CD14-positive monocyte (primary cell): ENCODE measurements at regions not wholly inside any gene's neighbourhood (a gene's known extent, or its start where the extent isn't known, plus 50 kb on each side); places are given as distances from the start of the nearest gene placed in this dataset.

Source experiments
- DNase-seq, 3 donors: peaks; one replicate each; pipeline ENCODE4 v3.0.0-alpha.2; 2011 to 2022
- H2AFZ ChIP-seq: 2 replicates; pipeline ENCODE4 v1.6.0; 2012; ENCODE audit warnings: mild to moderate bottlenecking, low read depth, low read length, inconsistent platforms; ENCODE audit not compliant: insufficient read depth, poor library complexity, severe bottlenecking
- H3K27ac ChIP-seq, 2 donors: 1 replicate in 1 of 2; 2 replicates in 1 of 2; pipeline ENCODE4 v1.5.1; 2012 to 2013; ENCODE audit warnings: low read length in 2 of 2, control low read depth in 1 of 2, inconsistent platforms in 1 of 2, low read depth in 1 of 2, mild to moderate bottlenecking in 1 of 2
- H3K27me3 ChIP-seq, 2 donors: one replicate each; pipeline versions ENCODE4 v1.6.0 to v1.6.1; 2011 to 2013; ENCODE audit warnings: low read length in 2 of 2; ENCODE audit not compliant: control insufficient read depth in 2 of 2, insufficient read depth in 2 of 2
- H3K36me3 ChIP-seq, 2 donors: replicated peaks in 1 of 2; 1 replicate in 1 of 2; 2 replicates in 1 of 2; pipeline versions ENCODE4 v1.5.1 to v1.6.1; 2012 to 2013; ENCODE audit warnings: low read length in 2 of 2, control low read depth in 1 of 2, inconsistent platforms in 1 of 2, mild to moderate bottlenecking in 1 of 2; ENCODE audit not compliant: insufficient read depth in 2 of 2, control insufficient read depth in 1 of 2
- H3K4me1 ChIP-seq, 2 donors: 1 replicate in 1 of 2; 2 replicates in 1 of 2; pipeline versions ENCODE4 v1.5.1 to v1.6.1; 2012 to 2013; ENCODE audit warnings: low read length in 2 of 2, control low read depth in 1 of 2, inconsistent platforms in 1 of 2, mild to moderate bottlenecking in 1 of 2, moderate library complexity in 1 of 2; ENCODE audit not compliant: insufficient read depth in 2 of 2, control insufficient read depth in 1 of 2
- H3K4me2 ChIP-seq: replicated peaks from 2 replicates; pipeline ENCODE3; 2012; ENCODE audit warnings: low read length, moderate library complexity, mild to moderate bottlenecking; ENCODE audit not compliant: poor library complexity, severe bottlenecking; ENCODE audit errors: extremely low read depth
- H3K4me3 ChIP-seq, 3 experiments: fragments of 200-600 bp in 1 of 3; sonication (generic) in 1 of 3; replicated peaks in 1 of 3; 1 replicate in 2 of 3; 2 replicates in 1 of 3; pipeline ENCODE4 v1.5.1; 2011 to 2013; ENCODE audit warnings: low read length in 3 of 3, mild to moderate bottlenecking in 3 of 3, control low read depth in 2 of 3, low read depth in 2 of 3, inconsistent platforms in 1 of 3, moderate library complexity in 1 of 3
- H3K79me2 ChIP-seq: 2 replicates; pipeline ENCODE4 v1.6.0; 2012; ENCODE audit warnings: mild to moderate bottlenecking, control low read depth, inconsistent platforms, low read length, moderate library complexity; ENCODE audit not compliant: insufficient read depth
- H3K9ac ChIP-seq: 2 replicates; pipeline ENCODE4 v1.6.0; 2017; ENCODE audit warnings: low read length, mild to moderate bottlenecking; ENCODE audit not compliant: insufficient read depth, poor library complexity, severe bottlenecking
- H3K9me3 ChIP-seq, 2 donors: replicated peaks in 1 of 2; 1 replicate in 1 of 2; 2 replicates in 1 of 2; pipeline versions ENCODE4 v1.5.1 to v1.6.1; 2012 to 2013; ENCODE audit warnings: low read length in 2 of 2, control low read depth in 1 of 2; ENCODE audit not compliant: control insufficient read depth in 1 of 2, insufficient read depth in 1 of 2
- H4K20me1 ChIP-seq: 2 replicates; pipeline ENCODE4 v1.6.0; 2012; ENCODE audit warnings: mild to moderate bottlenecking, low read length, control low read depth, moderate library complexity; ENCODE audit not compliant: insufficient read depth
- H3K27ac Mint-ChIP-seq, 7 donors: one replicate each; pipeline ENCODE4 v1.8.0; 2020; ENCODE audit warnings: mild to moderate bottlenecking in 7 of 7, mixed read lengths in 7 of 7, moderate library complexity in 6 of 7, inconsistent platforms in 2 of 7
- H3K27me3 Mint-ChIP-seq, 3 donors: one replicate each; pipeline ENCODE4 v1.8.0; 2021 to 2022; ENCODE audit warnings: low read depth in 3 of 3, mild to moderate bottlenecking in 3 of 3, mixed read lengths in 3 of 3, moderate library complexity in 3 of 3, inconsistent platforms in 1 of 3
- H3K36me3 Mint-ChIP-seq, 2 donors: one replicate each; pipeline ENCODE4 v1.8.0; 2020; ENCODE audit warnings: mixed read lengths in 2 of 2, inconsistent platforms in 1 of 2, mild to moderate bottlenecking in 1 of 2
- H3K4me1 Mint-ChIP-seq: one replicate; pipeline ENCODE4 v1.8.0; 2020; ENCODE audit warnings: mild to moderate bottlenecking, mixed read lengths
- H3K4me3 Mint-ChIP-seq, 2 donors: one replicate each; pipeline ENCODE4 v1.8.0; 2020; ENCODE audit warnings: mild to moderate bottlenecking in 2 of 2, mixed read lengths in 2 of 2, moderate library complexity in 1 of 2
- H3K9me3 Mint-ChIP-seq, 7 donors: one replicate each; pipeline ENCODE4 v1.8.0; 2020 to 2022; ENCODE audit warnings: mixed read lengths in 7 of 7, mild to moderate bottlenecking in 6 of 7, moderate library complexity in 6 of 7, inconsistent platforms in 2 of 7
- CTCF ChIP-seq: fragments of 200-600 bp; IDR thresholded peaks from one replicate; pipeline ENCODE4 v1.8.0; 2022; ENCODE audit warnings: antibody characterized with exemption, mild to moderate bottlenecking
- WGBS: methylation state at CpG from one replicate; pipeline ENCODE4 v1.1.5; 2013; ENCODE audit warnings: missing lambda C conversion rate; ENCODE audit not compliant: insufficient coverage; 5-methylcytosine and 5-hydroxymethylcytosine counted together
- intact Hi-C, 2 donors: fragments of 100-400 bp; cut with micrococcal nuclease; formaldehyde crosslinking; loops; one replicate each; pipeline versions ENCODE4 v1.15.0 to v1.15.1; 2023

- Mint-ChIP-seq H3K27me3 (peaks cover 96 to 97% (median 97%) of the 10 kb centered on the region in 3 donors), H3K4me3 (peak overlapping the region in 1 of 2 donors; percentile 75), H3K36me3 (no peaks in the 10 kb centered on the region), H3K4me1 (peaks cover 11% of the 10 kb centered on the region), H3K27ac (no peak overlapping the region), H3K9me3 (peaks cover 0 to 34% (median 12%) of the 10 kb centered on the region in 7 donors)
- no peak for DNase-seq
- Histone ChIP-seq H3K9me3 (peaks cover 0 to 53% of the 10 kb centered on the region in 2 donors), H3K79me2 (no peaks in the 10 kb centered on the region), H3K36me3 (no peaks in the 10 kb centered on the region), H3K4me3 (no peak overlapping the region), H3K4me2 (no peak overlapping the region), H3K9ac (no peak overlapping the region), H3K27me3 (peaks cover 90 to 98% of the 10 kb centered on the region in 2 donors), H3K4me1 (peaks cover 13 to 16% of the 10 kb centered on the region in 2 donors), H3K27ac (no peak overlapping the region), H2AFZ (no peak overlapping the region), H4K20me1 (no peaks in the 10 kb centered on the region)
- intact Hi-C loops = no loop called here
- TF ChIP-seq CTCF = no peak
- 11% methylated on average over 24 of the region's 41 CpGs for WGBS
Measured at GRCh38 chr4:41878170-41878969, 56.9 kb upstream of the TMEM33 start.

GRCh38 chr4:41877020-41877796, 58.0 kb upstream of the TMEM33 start:
- peaks cover 93 to 99% of the 10 kb centered on the region in 2 donors for H3K27me3 ChIP-seq
- H3K27ac ChIP-seq = no peak overlapping the region
- H3K4me3 ChIP-seq = no peak overlapping the region
- peaks cover 9 to 12% of the 10 kb centered on the region in 2 donors for H3K4me1 ChIP-seq
- intact Hi-C loops = no loop called here
- Mint-ChIP-seq H3K36me3 (no peaks in the 10 kb centered on the region), H3K4me3 (peak overlapping the region in 1 of 2 donors; percentile 75), H3K9me3 (peaks cover 0 to 39% (median 22%) of the 10 kb centered on the region in 7 donors), H3K4me1 (peaks cover 7% of the 10 kb centered on the region), H3K27me3 (peaks cover 97 to 100% (median 98%) of the 10 kb centered on the region in 3 donors), H3K27ac (peak overlapping the region in 1 of 7 donors; percentile 10)
- peaks cover 0 to 65% of the 10 kb centered on the region in 2 donors for H3K9me3 ChIP-seq
- H3K79me2 ChIP-seq = no peaks in the 10 kb centered on the region
- H4K20me1 ChIP-seq = no peaks in the 10 kb centered on the region
- no peaks in the 10 kb centered on the region for H3K36me3 ChIP-seq
- no peak overlapping the region for H2AFZ ChIP-seq
- no peak for TF ChIP-seq CTCF
- no peak overlapping the region for H3K4me2 ChIP-seq
- no peak overlapping the region for H3K9ac ChIP-seq
- no peak for DNase-seq
- 72% methylated on average over 5 of the region's 7 CpGs for WGBS
